Left cardiac atrium (tissue), 4 donors: ENCODE measurements at regions not wholly inside any gene's neighbourhood (a gene's known extent, or its start where the extent isn't known, plus 50 kb on each side); places are given as distances from the start of the nearest gene placed in this dataset.
"Not testable (repeated sequence)": the region's sequence is repeated elsewhere in the genome, so short reads cannot be mapped to it uniquely, and the experiment has no call there.

Experiments
- ATAC-seq, 2 donors: fragments of 200-7000 bp; cut with Tn5 transposase; one replicate each; pipeline ENCODE4 v1.9.1; 2020; ENCODE audit warnings: mild to moderate bottlenecking in 2 of 2, moderate library complexity in 2 of 2
- DNase-seq: peaks from one replicate; pipeline ENCODE4 v3.0.0-alpha.2; 2020
- intact Hi-C, 2 donors: fragments of 100-400 bp; cut with DNase I; formaldehyde crosslinking; loops; one replicate each; pipeline versions ENCODE4 v1.14.1 to v1.15.1; 2022 to 2023
- donor health status: DM: no; HTN: yes; CAD: no.
- donor health status: DM: no; HTN: yes; CAD: no; lungs with severe emphysema.
- donor health status: DM: yes; HTN: yes; CAD: no.
- donor health status: Dilated cardiomyopathy.

DNA sequence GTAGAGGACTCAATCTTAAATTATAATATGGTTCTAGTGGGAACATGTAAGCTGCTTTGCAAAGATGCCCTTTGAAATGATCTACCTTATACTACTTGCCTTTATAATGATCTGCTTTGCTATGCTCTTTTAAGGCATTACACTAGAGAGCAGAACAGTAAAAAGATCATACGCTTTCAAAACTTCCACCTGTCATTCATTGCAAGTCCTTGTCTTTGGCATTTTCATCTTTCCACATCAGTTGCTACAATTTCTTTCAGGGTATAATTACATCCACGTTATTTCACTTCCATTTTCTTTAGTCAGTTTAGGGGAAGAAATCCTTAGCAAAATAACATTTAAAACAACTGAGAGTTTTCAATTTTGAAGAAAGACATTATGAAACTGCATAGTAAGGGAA, 80.3 kb downstream of the ACTBL2 start:
- intact Hi-C loops: no loop called here
- ATAC-seq: no peak

DNA sequence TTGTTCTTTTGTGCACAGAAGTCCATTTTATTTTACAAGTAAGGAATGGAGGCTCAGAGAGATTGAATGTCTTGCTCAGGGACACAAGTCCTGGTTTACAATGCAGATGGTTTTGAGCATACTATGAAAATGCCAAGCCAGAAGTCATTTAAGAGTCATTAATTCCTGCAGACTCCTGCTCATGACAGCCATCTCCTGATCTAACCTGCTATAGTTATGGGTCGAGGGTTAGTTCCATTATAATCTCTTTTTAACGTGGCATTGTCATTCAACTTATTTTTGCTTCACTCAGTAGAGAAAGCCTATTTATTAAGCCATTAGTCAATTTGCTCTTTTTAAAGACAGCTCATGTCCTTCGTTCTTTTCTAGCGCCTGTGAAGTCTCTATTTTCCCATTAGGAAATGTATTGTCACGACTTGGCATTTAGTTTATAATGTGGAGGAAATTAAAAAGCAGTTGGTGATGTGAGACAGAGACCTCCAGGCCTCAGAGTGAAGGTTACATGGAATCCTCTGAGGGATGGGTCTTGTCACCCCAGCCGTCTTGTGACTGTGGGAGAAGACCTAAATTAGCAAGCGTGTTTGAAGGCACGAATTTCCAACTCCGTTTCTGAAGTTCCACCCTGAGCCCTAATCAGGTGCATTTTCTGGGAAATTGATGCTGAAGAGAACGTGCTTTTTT, 84.1 kb downstream of the ACTBL2 start:
- ATAC-seq: no peak
- DNase-seq: no peak
- intact Hi-C loops: no loop called here

More for the DNA sequence above, 80.3 kb downstream of the ACTBL2 start:
- no peak for DNase-seq

- ATAC-seq (no peak), DNase-seq (no peak)
- intact Hi-C loops: no loop called here
Observed at GRCh38 chr5:57396701-57397100, 85.9 kb downstream of the ACTBL2 start.

DNA sequence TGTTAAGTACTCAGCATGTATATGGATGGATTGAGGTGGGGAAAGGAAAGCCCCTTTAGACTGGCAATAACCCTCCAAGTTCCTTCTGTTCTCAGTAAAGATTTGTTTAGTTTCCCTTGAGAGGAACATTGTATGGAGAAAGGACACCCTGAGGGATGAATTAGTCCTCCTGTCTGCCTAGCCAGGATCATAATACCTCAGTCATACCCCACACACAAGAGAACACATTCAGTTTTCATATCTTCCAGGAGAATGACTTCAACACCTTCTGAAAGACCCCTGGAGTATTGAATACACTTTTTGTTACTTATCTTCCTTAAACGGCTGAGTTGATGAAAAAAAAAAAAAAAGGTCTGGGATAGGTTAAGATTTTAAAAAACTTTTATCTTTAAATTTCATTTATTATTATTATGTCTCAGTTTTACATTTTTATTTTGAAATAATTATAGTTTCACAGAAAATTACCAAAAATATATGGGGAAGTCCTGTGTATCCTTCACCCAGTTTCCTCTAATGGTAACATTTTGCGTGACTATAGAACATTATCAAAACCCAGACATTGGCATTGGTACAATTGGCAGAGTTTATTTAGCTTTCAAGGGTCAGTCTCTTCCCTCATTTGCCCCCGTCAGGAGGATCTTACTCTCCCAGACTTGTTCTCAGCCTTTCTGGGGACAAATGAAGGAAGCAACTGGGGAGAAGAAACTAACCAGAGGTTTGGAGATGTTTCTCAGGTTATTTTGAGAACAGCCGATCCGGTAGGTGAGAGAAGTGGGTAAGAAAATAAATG, 88.0 kb downstream of the ACTBL2 start:
- DNase-seq (no peak), ATAC-seq (no peak)
- intact Hi-C loops: no loop called here

DNA sequence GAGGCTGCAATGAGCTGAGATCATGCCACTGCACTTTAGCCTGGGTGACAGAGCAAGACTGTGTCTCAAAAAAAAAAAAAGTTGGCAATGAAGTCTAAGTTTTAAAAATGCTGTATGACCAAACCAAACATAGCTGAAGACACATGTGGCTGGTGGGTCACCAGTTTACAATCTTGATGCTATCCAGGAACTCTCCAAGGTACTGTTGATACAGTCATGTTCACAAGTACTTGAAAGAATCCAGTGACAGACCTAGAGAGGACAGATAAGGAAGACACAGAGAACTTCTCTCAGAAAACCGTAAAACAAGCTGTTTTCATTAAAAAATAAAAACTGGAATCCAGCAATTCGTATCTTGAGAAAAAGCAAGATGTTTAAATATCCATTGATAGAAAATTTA, 95.7 kb downstream of the ACTBL2 start:
- ATAC-seq: no peak
- DNase-seq: no peak
- intact Hi-C loops: no loop called here

DNA sequence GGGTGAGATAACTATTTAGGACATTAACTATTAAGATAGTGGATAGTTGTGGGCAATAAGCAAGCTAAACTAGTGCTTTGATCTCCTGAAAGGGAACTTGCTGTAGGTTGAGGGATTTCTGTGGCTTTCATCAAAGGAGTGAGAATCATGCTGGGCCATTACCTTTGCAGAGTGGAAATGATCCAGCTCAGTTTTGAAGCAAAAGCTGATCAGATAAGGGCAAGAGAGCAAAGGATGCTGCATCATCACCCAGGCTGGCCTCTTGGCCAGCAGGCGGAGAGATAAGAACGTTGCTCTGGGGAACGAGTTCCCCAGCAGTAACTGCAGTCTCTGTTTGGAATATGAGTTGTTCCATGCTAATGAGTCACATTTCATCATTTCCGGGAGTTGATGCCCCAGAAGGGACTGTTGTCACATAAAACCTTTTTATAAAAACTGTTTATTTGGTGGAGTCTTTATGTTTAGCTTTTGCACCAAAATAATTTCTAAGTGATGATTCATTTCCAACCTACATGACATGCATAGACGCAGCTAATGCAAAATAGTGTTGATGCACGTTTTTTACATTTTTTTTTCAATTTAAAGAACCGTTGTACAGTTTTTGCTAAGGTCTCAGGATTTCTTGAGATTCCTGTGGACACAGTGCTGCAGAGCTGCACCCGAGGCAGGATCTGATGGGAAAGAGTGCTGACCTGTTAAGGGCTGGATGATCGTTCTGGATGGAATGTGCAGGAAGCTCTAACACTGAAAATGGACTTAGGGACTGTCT, 99.3 kb downstream of the ACTBL2 start:
- ATAC-seq: peak; percentile 65 to 93
- intact Hi-C loops: no loop called here
- peak; percentile 47 for DNase-seq

- ATAC-seq: no peak
- DNase-seq: no peak
- intact Hi-C loops: no loop called here
Observed at GRCh38 chr5:57382655-57383054, 100.0 kb downstream of the ACTBL2 start.

- no peak for ATAC-seq
- intact Hi-C loops: no loop called here
- DNase-seq: no peak
Observed at GRCh38 chr5:57370376-57370775, 112.2 kb downstream of the ACTBL2 start.

DNA sequence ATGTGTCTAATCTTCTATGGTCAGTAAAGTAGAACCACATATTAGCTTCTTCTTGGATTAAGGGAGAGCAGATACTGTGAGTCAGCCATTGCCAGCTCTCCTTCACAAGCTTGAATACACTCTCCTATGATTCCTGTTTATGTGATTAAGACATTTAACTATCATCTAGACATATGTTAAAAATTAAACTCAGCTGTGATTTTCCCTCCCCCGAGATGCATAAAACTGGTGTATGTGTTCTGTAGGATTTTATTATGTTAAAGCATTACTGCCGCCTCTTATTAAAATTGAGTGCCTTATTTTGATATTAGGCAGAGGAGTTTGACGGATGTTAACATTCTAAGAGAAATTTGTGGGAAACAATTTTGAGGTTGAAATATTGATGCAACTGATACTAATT, 114.6 kb downstream of the ACTBL2 start:
- no peak for DNase-seq
- no peak for ATAC-seq
- intact Hi-C loops: no loop called here

DNA sequence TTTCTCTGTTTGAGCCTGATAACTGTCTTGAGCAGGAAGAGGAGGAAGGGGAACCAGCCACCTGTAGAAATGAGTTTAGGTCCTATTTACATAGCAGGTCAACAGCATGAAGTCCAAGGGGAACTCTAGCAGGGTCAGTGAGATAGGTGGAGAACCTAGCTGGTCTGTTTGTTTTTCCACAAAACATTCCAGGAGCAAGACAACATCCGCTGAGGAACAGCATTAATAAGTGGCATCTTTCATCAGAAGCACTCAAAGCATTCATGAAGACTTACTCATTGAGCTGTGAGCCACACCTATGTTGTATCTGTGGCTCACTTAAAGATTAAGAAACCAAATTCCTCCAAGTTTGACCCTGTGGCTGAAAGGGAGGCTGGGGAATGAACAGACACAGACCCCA, 115.9 kb downstream of the ACTBL2 start:
- ATAC-seq (peak in 1 of 2 donors; percentile 32), DNase-seq (no peak)
- intact Hi-C loops: no loop called here

DNA sequence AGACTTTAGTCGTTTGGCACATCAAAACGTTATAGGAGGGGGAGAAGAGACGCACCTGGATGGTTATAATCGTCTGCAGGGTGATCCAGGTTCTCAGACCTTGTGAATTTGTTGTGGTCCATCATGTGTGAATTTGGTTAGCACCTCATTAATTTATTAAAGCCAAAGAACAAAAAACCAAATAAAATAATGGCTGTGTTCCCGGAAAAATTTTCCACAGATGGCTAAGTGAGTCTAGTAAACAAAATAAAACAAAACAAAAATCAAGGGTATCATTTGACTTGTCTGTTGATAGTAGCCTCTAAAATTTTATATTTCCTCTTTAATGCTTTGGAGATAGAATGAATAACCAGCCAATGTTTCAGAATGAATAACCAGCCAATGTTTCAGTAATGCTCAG, 119.7 kb downstream of the ACTBL2 start:
- intact Hi-C loops: no loop called here
- ATAC-seq (no peak), DNase-seq (no peak)

- DNase-seq: no peak
- ATAC-seq: no peak
- intact Hi-C loops: no loop called here
Observed at GRCh38 chr5:57360871-57361270, 121.7 kb downstream of the ACTBL2 start.

DNA sequence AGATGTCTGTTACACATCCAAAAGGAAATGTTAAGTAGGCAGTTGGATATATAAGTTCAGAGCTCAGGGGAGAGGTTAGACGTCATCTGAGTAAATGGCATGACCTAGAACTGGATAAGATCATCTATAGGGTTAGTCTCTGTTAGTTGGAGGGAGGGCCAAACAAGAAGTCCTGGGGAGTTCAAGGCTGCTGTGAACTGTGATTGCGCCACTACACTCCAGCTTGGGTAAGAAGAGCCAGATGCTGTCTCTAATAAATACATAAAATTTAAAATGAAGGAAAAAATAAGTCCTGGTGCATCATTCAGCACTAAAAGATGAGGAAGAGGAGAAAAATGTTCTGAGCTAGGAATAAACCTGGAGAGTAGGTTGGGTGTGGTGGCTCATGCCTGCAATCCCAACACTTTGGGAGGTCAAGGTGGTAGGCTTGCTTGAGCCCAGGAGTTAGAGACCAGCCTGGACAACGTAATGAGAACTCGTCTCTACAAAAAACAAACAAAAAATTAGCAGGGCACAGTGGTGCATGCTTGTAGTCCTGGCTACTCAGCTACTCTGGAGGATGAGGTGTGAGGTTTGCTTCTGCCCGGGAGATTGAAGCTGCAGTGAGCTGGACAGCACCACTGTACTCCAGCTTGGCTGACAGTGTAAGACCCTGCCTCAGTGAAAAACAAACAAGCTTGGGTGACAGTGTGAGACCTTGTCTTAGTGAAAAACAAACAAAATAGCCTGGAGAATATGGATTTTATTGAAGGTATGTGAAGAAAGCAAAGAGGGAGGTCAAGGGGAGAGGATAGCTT, 123.6 kb downstream of the ACTBL2 start:
- intact Hi-C loops: no loop called here
- DNase-seq: no peak
- ATAC-seq: no peak

GRCh38 chr5:57356850-57357249, 125.8 kb downstream of the ACTBL2 start:
- DNase-seq, intact Hi-C loops, ATAC-seq: not testable (repeated sequence)

DNA sequence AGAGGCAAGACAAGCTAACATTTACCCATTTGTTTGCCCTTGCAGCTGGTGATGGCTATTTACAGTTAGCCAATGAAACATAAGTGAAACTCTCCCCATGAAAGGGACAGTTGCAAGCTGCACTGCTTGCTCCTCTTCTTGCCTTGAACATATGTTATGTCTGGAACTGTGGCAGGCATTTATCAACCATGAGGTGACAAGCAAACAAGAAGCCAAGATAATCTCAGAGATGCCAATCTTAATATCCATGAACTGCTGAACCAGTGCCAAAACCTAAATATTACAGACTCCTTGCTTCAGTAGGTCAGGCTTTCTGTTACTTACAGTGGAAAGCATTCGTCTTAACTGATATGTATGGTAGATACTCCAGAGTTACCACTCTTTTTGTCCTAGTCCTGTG, 133.4 kb downstream of the ACTBL2 start:
- no peak for DNase-seq
- intact Hi-C loops: no loop called here
- ATAC-seq: no peak

GRCh38 chr5:57348376-57349140, 134.1 kb downstream of the ACTBL2 start:
- ATAC-seq: peak; percentile 74 to 93
- no peak for DNase-seq
- intact Hi-C loops: no loop called here

GRCh38 chr5:57346328-57346727, 136.3 kb downstream of the ACTBL2 start:
- peak in 1 of 2 donors; percentile 44 for ATAC-seq
- no peak for DNase-seq
- intact Hi-C loops: no loop called here

- no peak for DNase-seq
- no peak for ATAC-seq
- intact Hi-C loops: no loop called here
Observed at GRCh38 chr5:57341380-57341979, 141.1 kb downstream of the ACTBL2 start.
